ENCODE measurements at regions not wholly inside any gene's neighbourhood (a gene's known extent, or its start where the extent isn't known, plus 50 kb on each side); places are given as distances from the start of the nearest gene placed in this dataset.

DNA sequence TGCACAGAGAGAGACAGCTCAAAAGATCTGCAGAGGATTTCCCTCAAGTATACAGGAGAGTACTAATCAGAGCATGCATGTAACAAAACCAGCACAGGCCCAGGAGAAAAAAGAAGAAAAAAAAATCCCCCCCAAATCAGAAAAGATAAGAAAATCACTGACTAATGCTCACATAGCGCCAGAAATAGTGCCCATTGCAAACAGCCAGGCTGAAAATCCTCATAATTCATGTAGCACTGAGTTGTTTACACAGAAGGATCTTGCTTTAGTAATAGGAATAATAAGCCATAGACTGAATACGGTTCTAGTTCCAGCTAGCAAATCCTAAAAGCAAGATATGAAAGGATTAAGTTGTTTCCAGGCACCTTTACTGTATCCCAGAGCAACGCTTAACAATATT is 51.8 kb upstream of the MAGEC2 start (continued):
- TF ChIP-seq, protein P1, sequence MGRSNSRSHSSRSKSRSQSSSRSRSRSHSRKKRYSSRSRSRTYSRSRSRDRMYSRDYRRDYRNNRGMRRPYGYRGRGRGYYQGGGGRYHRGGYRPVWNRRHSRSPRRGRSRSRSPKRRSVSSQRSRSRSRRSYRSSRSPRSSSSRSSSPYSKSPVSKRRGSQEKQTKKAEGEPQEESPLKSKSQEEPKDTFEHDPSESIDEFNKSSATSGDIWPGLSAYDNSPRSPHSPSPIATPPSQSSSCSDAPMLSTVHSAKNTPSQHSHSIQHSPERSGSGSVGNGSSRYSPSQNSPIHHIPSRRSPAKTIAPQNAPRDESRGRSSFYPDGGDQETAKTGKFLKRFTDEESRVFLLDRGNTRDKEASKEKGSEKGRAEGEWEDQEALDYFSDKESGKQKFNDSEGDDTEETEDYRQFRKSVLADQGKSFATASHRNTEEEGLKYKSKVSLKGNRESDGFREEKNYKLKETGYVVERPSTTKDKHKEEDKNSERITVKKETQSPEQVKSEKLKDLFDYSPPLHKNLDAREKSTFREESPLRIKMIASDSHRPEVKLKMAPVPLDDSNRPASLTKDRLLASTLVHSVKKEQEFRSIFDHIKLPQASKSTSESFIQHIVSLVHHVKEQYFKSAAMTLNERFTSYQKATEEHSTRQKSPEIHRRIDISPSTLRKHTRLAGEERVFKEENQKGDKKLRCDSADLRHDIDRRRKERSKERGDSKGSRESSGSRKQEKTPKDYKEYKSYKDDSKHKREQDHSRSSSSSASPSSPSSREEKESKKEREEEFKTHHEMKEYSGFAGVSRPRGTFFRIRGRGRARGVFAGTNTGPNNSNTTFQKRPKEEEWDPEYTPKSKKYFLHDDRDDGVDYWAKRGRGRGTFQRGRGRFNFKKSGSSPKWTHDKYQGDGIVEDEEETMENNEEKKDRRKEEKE (IDR thresholded peaks at IDR 0.05): no peak
- TF ChIP-seq, protein P2, sequence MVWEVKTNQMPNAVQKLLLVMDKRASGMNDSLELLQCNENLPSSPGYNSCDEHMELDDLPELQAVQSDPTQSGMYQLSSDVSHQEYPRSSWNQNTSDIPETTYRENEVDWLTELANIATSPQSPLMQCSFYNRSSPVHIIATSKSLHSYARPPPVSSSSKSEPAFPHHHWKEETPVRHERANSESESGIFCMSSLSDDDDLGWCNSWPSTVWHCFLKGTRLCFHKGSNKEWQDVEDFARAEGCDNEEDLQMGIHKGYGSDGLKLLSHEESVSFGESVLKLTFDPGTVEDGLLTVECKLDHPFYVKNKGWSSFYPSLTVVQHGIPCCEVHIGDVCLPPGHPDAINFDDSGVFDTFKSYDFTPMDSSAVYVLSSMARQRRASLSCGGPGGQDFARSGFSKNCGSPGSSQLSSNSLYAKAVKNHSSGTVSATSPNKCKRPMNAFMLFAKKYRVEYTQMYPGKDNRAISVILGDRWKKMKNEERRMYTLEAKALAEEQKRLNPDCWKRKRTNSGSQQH (CRISPR knock-in tag; IDR thresholded peaks at IDR 0.05; ENCODE audit: low read depth): no peak
- TF ChIP-seq, protein P3, sequence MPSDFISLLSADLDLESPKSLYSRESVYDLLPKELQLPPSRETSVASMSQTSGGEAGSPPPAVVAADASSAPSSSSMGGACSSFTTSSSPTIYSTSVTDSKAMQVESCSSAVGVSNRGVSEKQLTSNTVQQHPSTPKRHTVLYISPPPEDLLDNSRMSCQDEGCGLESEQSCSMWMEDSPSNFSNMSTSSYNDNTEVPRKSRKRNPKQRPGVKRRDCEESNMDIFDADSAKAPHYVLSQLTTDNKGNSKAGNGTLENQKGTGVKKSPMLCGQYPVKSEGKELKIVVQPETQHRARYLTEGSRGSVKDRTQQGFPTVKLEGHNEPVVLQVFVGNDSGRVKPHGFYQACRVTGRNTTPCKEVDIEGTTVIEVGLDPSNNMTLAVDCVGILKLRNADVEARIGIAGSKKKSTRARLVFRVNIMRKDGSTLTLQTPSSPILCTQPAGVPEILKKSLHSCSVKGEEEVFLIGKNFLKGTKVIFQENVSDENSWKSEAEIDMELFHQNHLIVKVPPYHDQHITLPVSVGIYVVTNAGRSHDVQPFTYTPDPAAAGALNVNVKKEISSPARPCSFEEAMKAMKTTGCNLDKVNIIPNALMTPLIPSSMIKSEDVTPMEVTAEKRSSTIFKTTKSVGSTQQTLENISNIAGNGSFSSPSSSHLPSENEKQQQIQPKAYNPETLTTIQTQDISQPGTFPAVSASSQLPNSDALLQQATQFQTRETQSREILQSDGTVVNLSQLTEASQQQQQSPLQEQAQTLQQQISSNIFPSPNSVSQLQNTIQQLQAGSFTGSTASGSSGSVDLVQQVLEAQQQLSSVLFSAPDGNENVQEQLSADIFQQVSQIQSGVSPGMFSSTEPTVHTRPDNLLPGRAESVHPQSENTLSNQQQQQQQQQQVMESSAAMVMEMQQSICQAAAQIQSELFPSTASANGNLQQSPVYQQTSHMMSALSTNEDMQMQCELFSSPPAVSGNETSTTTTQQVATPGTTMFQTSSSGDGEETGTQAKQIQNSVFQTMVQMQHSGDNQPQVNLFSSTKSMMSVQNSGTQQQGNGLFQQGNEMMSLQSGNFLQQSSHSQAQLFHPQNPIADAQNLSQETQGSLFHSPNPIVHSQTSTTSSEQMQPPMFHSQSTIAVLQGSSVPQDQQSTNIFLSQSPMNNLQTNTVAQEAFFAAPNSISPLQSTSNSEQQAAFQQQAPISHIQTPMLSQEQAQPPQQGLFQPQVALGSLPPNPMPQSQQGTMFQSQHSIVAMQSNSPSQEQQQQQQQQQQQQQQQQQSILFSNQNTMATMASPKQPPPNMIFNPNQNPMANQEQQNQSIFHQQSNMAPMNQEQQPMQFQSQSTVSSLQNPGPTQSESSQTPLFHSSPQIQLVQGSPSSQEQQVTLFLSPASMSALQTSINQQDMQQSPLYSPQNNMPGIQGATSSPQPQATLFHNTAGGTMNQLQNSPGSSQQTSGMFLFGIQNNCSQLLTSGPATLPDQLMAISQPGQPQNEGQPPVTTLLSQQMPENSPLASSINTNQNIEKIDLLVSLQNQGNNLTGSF (CRISPR knock-in tag; IDR thresholded peaks at IDR 0.05): no peak
- TF ChIP-seq NCOA5 (CRISPR knock-in tag; IDR thresholded peaks at IDR 0.05) (no peak), SNAPC2 (CRISPR knock-in tag; IDR thresholded peaks at IDR 0.05) (no peak)

Small RNA genes lying in the stretch of these regions (small RNA-seq; reads per million reads assigned to genes)
- gene RNA5SP516 (ENCODE audit: insufficient read depth in 2 of 3, insufficient read length in 3 of 3, low read depth in 2 of 3, low replicate concordance in 1 of 3): 0 reads per million in 3 experiments

Measured in HepG2 (cell line).